ENCODE measurements at regions not wholly inside any gene's neighbourhood (a gene's known extent, or its start where the extent isn't known, plus 50 kb on each side); places are given as distances from the start of the nearest gene placed in this dataset.

GRCh38 chr9:93900971-93901861 is 53.9 kb downstream of the BARX1 start:
- no peak for DNase-seq (ENCODE audit: low read depth)

GRCh38 chr9:93900436-93900819 is 54.7 kb downstream of the BARX1 start:
- no peak for DNase-seq (ENCODE audit: low read depth)

- no peak for DNase-seq (ENCODE audit: low read depth)
These were observed 55.3 kb downstream of the BARX1 start for GRCh38 chr9:93899609-93900435.

- DNase-seq (ENCODE audit: low read depth) = no peak
These were observed 56.4 kb downstream of the BARX1 start for GRCh38 chr9:93898502-93899426.

- DNase-seq (ENCODE audit: low read depth) = no peak
These were observed 57.1 kb downstream of the BARX1 start for GRCh38 chr9:93898026-93898425.

GRCh38 chr9:93897075-93897970 is 57.8 kb downstream of the BARX1 start:
- DNase-seq (ENCODE audit: low read depth) = no peak

- DNase-seq (ENCODE audit: low read depth) = no peak
These were observed 58.6 kb downstream of the BARX1 start for GRCh38 chr9:93896496-93897033.

GRCh38 chr9:93896093-93896492 is 59.1 kb downstream of the BARX1 start:
- no peak for DNase-seq (ENCODE audit: low read depth)

- DNase-seq (ENCODE audit: low read depth) = no peak
These were observed 59.6 kb downstream of the BARX1 start for GRCh38 chr9:93895535-93895934.

- no peak for DNase-seq (ENCODE audit: low read depth)
These were observed 60.5 kb downstream of the BARX1 start for GRCh38 chr9:93894691-93895079.

- no peak for DNase-seq (ENCODE audit: low read depth)
These were observed 61.1 kb downstream of the BARX1 start for GRCh38 chr9:93893899-93894690.

- no peak for DNase-seq (ENCODE audit: low read depth)
These were observed 62.0 kb downstream of the BARX1 start for GRCh38 chr9:93893194-93893593.

- DNase-seq (ENCODE audit: low read depth) = no peak
These were observed 62.4 kb downstream of the BARX1 start for GRCh38 chr9:93892748-93893147.

- DNase-seq (ENCODE audit: low read depth) = no peak
These were observed 63.4 kb downstream of the BARX1 start for GRCh38 chr9:93891549-93892310.

- no peak for DNase-seq (ENCODE audit: low read depth)
These were observed 64.1 kb downstream of the BARX1 start for GRCh38 chr9:93891050-93891449.

- DNase-seq (ENCODE audit: low read depth) = no peak
These were observed 64.7 kb downstream of the BARX1 start for GRCh38 chr9:93890436-93890935.

GRCh38 chr9:93886911-93887310 is 68.2 kb downstream of the BARX1 start:
- no peak for DNase-seq (ENCODE audit: low read depth)

- no peak for DNase-seq (ENCODE audit: low read depth)
These were observed 70.3 kb downstream of the BARX1 start for GRCh38 chr9:93884808-93885207.

Data from stimulated activated CD8-positive, alpha-beta memory T cell treated with anti-CD3 and anti-CD28 coated beads, Interleukin-7, amount 100 ng/mL, for 24 hours (primary cell).